IMR-90 (cell line): ENCODE measurements at regions not wholly inside any gene's neighbourhood (a gene's known extent, or its start where the extent isn't known, plus 50 kb on each side); places are given as distances from the start of the nearest gene placed in this dataset.

ENCODE experiments used
- ATAC-seq: fragments of 200-7000 bp; cut with Tn5 transposase; 2 replicates; pipeline ENCODE4 v1.9.1; 2020; ENCODE audit warnings: low read depth, mild to moderate bottlenecking, moderate library complexity
- BruUV-seq: library from RNA; stranded (reverse); fragments of 400-500 nt; replicated peaks from 2 replicates; lab custom pipeline; 2021; lab: Mats Ljungman, UMichigan
- CTCF ChIA-PET: fragments of 300-600 bp; formaldehyde crosslinking; extraction: SDS; loops from one replicate; lab custom pipeline; 2021; ENCODE audit warnings: antibody characterized with exemption; lab: Yijun Ruan, JAX
- POLR2A ChIA-PET: fragments of 300-600 bp; sonication (Branson Sonifier 250); formaldehyde crosslinking; loops from one replicate; lab custom pipeline; 2022; ENCODE audit warnings: antibody characterized with exemption; ENCODE audit not compliant: unreplicated experiment; lab: Charles Lee
- DNase-seq: peaks from one replicate; pipeline ENCODE4 v3.0.0; 2013
- H2AFZ ChIP-seq: replicated peaks from 2 replicates; pipeline ENCODE3; 2013; ENCODE audit warnings: low read length, mild to moderate bottlenecking; ENCODE audit not compliant: poor library complexity
- H2AK5ac ChIP-seq: 2 replicates; pipeline ENCODE4 v1.6.1; 2013; ENCODE audit warnings: low read depth, low read length, inconsistent platforms
- H2AK9ac ChIP-seq: replicated peaks from 2 replicates; pipeline ENCODE3; 2013; ENCODE audit warnings: mild to moderate bottlenecking, low read depth, low read length, moderate library complexity; ENCODE audit not compliant: poor library complexity
- H2BK120ac ChIP-seq: 2 replicates; pipeline ENCODE4 v1.6.1; 2013; ENCODE audit warnings: low read depth, low read length, inconsistent platforms
- H2BK15ac ChIP-seq: 3 replicates; pipeline ENCODE4 v1.6.1; 2013; ENCODE audit warnings: low read depth, low read length, inconsistent platforms
- H2BK20ac ChIP-seq: 2 replicates; pipeline ENCODE4 v1.6.1; 2013; ENCODE audit warnings: low read depth, mild to moderate bottlenecking, inconsistent platforms, low read length, moderate library complexity
- H2BK5ac ChIP-seq: 2 replicates; pipeline ENCODE4 v1.6.1; 2013; ENCODE audit warnings: mild to moderate bottlenecking, low read depth, low read length, inconsistent platforms; ENCODE audit not compliant: poor library complexity, severe bottlenecking
- H3K14ac ChIP-seq: replicated peaks from 2 replicates; pipeline ENCODE4 v1.6.1; 2013; ENCODE audit warnings: low read depth, low read length, inconsistent platforms
- H3K18ac ChIP-seq: 2 replicates; pipeline ENCODE4 v1.6.1; 2013; ENCODE audit warnings: low read depth, low read length, control low read depth
- H3K23ac ChIP-seq: 2 replicates; pipeline ENCODE4 v1.6.1; 2013; ENCODE audit warnings: low read depth, low read length, inconsistent platforms
- H3K27ac ChIP-seq: 2 replicates; pipeline ENCODE4 v1.5.1; 2013; ENCODE audit warnings: mild to moderate bottlenecking, control low read depth, low read length; ENCODE audit not compliant: insufficient read depth
- H3K27me3 ChIP-seq: 2 replicates; pipeline ENCODE4 v1.6.1; 2013; ENCODE audit warnings: low read length; ENCODE audit not compliant: control insufficient read depth, insufficient read depth
- H3K36me3 ChIP-seq: 2 replicates; pipeline ENCODE4 v1.6.1; 2013; ENCODE audit warnings: low read length, mixed read lengths; ENCODE audit not compliant: control insufficient read depth, insufficient read depth
- H3K4ac ChIP-seq: 2 replicates; pipeline ENCODE4 v1.6.1; 2013; ENCODE audit warnings: low read depth, low read length, inconsistent platforms
- H3K4me1 ChIP-seq: 2 replicates; pipeline ENCODE4 v1.6.1; 2013; ENCODE audit warnings: low read length, mixed read lengths; ENCODE audit not compliant: control insufficient read depth, insufficient read depth
- H3K4me2 ChIP-seq: 2 replicates; pipeline ENCODE4 v1.6.1; 2013; ENCODE audit warnings: low read depth, mild to moderate bottlenecking, control low read depth, low read length, moderate library complexity
- H3K4me3 ChIP-seq: 2 replicates; pipeline ENCODE4 v1.5.1; 2013; ENCODE audit warnings: low read depth, mild to moderate bottlenecking, control low read depth, low read length, moderate library complexity; ENCODE audit not compliant: insufficient read depth
- H3K56ac ChIP-seq: 2 replicates; pipeline ENCODE4 v1.6.1; 2013; ENCODE audit warnings: low read length, inconsistent platforms; ENCODE audit not compliant: insufficient read depth; ENCODE audit errors: extremely low read depth
- H3K79me1 ChIP-seq, 2 experiments: 2 replicates each; pipeline ENCODE4 v1.6.1; 2013; ENCODE audit warnings: low read length in 2 of 2, inconsistent platforms in 1 of 2, low read depth in 1 of 2
- H3K9ac ChIP-seq: 2 replicates; pipeline ENCODE4 v1.6.1; 2013; ENCODE audit warnings: low read depth, low read length, control low read depth
- H3K9me1 ChIP-seq: 2 replicates; pipeline ENCODE4 v1.6.1; 2013; ENCODE audit warnings: low read length, inconsistent platforms; ENCODE audit not compliant: insufficient read depth
- H3K9me3 ChIP-seq: 2 replicates; pipeline ENCODE4 v1.6.1; 2013; ENCODE audit warnings: low read length; ENCODE audit not compliant: control insufficient read depth, insufficient read depth
- H4K20me1 ChIP-seq: 2 replicates; pipeline ENCODE4 v1.6.1; 2013; ENCODE audit warnings: low read length, inconsistent platforms; ENCODE audit not compliant: insufficient read depth
- H4K5ac ChIP-seq: 2 replicates; pipeline ENCODE4 v1.6.1; 2013; ENCODE audit warnings: mild to moderate bottlenecking, low read depth, low read length, control low read depth
- H4K8ac ChIP-seq, 2 experiments: 2 replicates each; pipeline ENCODE4 v1.6.1; 2013; ENCODE audit warnings: low read depth in 2 of 2, low read length in 2 of 2, control low read depth in 1 of 2, inconsistent platforms in 1 of 2
- H4K91ac ChIP-seq: 2 replicates; pipeline ENCODE4 v1.6.1; 2013; ENCODE audit warnings: low read depth, low read length, inconsistent platforms; ENCODE audit not compliant: insufficient read depth
- BHLHE40 ChIP-seq: fragments of 150-350 bp; IDR thresholded peaks from 2 replicates; pipeline ENCODE4 v1.6.1; 2016; ENCODE audit warnings: mild to moderate bottlenecking, low read depth, low read length
- CEBPB ChIP-seq: IDR thresholded peaks from 2 replicates; pipeline ENCODE4 v1.6.1; 2012; ENCODE audit warnings: low read depth, low read length, improper control_type of control experiment
- CHD1 ChIP-seq: IDR thresholded peaks from 2 replicates; pipeline ENCODE4 v1.6.1; 2012; ENCODE audit warnings: low read depth, low read length, improper control_type of control experiment
- FOS ChIP-seq: fragments of 150-350 bp; IDR thresholded peaks from 2 replicates; pipeline ENCODE4 v1.6.1; 2016; ENCODE audit warnings: low read depth, low read length
- MAFK ChIP-seq: IDR thresholded peaks from 2 replicates; pipeline ENCODE4 v1.6.1; 2012; ENCODE audit warnings: low read depth, low read length, improper control_type of control experiment
- MAZ ChIP-seq: IDR thresholded peaks from 2 replicates; pipeline ENCODE4 v1.6.1; 2012; ENCODE audit warnings: low read depth, mild to moderate bottlenecking, low read length, improper control_type of control experiment, moderate library complexity, borderline replicate concordance
- MXI1 ChIP-seq: IDR thresholded peaks from 2 replicates; pipeline ENCODE4 v1.6.1; 2012; ENCODE audit warnings: low read depth, mild to moderate bottlenecking, low read length, moderate library complexity, borderline replicate concordance
- NFE2L2 ChIP-seq: fragments of 150-350 bp; IDR thresholded peaks from 2 replicates; pipeline ENCODE4 v1.6.1; 2016; ENCODE audit warnings: low read depth, mild to moderate bottlenecking, low read length
- POLR2A ChIP-seq: IDR thresholded peaks from 2 replicates; pipeline ENCODE4 v1.6.1; 2012; ENCODE audit warnings: mild to moderate bottlenecking, low read depth, low read length
- RAD21 ChIP-seq: IDR thresholded peaks from 2 replicates; pipeline ENCODE4 v1.6.1; 2012; ENCODE audit warnings: low read length, improper control_type of control experiment
- RCOR1 ChIP-seq: IDR thresholded peaks from 2 replicates; pipeline ENCODE4 v1.6.1; 2012; ENCODE audit warnings: mild to moderate bottlenecking, low read length, improper control_type of control experiment; ENCODE audit not compliant: insufficient replicate concordance
- RFX5 ChIP-seq: IDR thresholded peaks from 2 replicates; pipeline ENCODE4 v1.8.0; 2012; ENCODE audit warnings: low read depth, mild to moderate bottlenecking, low read length, moderate library complexity
- SMC3 ChIP-seq: fragments of 150-350 bp; IDR thresholded peaks from 2 replicates; pipeline ENCODE4 v1.6.1; 2016; ENCODE audit warnings: low read depth, mild to moderate bottlenecking, antibody characterized with exemption, low read length, moderate library complexity
- USF2 ChIP-seq: fragments of 150-350 bp; IDR thresholded peaks from 2 replicates; pipeline ENCODE4 v1.6.1; 2017; ENCODE audit warnings: mild to moderate bottlenecking, antibody characterized with exemption, low read length, low read depth
- dilution Hi-C: fragments of 300-500 bp; cut with HindIII; formaldehyde crosslinking; loops from one replicate; pipeline ENCODE4 v1.14.3; 2018; ENCODE audit warnings: low sequenced_read_pairs; ENCODE audit not compliant: unreplicated experiment
- in situ Hi-C: fragments of 300-500 bp; cut with MboI; formaldehyde crosslinking; loops from 3 replicates; pipeline ENCODE4 v1.14.3; 2019; ENCODE audit warnings: low sequenced_read_pairs, inconsistent platforms, mixed read lengths
- intact Hi-C: fragments of 100-400 bp; cut with micrococcal nuclease; formaldehyde crosslinking; loops from 2 replicates; pipeline ENCODE4 v1.10.0; 2022
- TF ChIP-seq, protein P1 (sequence below): conservative IDR thresholded peaks from 2 replicates; pipeline ENCODE4 v1.5.1; 2012; ENCODE audit warnings: mild to moderate bottlenecking, low read depth, low read length, improper control_type of control experiment
- TF ChIP-seq, protein P2 (sequence below): fragments of 150-350 bp; IDR thresholded peaks from 2 replicates; pipeline ENCODE4 v1.6.1; 2016; ENCODE audit warnings: low read depth, mild to moderate bottlenecking, low read length, moderate library complexity, borderline replicate concordance

- H3K18ac ChIP-seq: no peak overlapping the region
- H3K36me3 ChIP-seq: no peaks in the 10 kb centered on the region
- no peak overlapping the region for H2BK5ac ChIP-seq
- no peak overlapping the region for H2AK9ac ChIP-seq
- H2BK20ac ChIP-seq: no peak overlapping the region
- no peak overlapping the region for H3K4me2 ChIP-seq
- ATAC-seq: no peak
- H3K9me3 ChIP-seq: no peaks in the 10 kb centered on the region
- POLR2A ChIA-PET: no interaction called here
- no peaks in the 10 kb centered on the region for H3K4me1 ChIP-seq
- in situ Hi-C loops: loop anchor here (10.0 kb wide), 1 partner anchor 113 kb away; no protein-coding TSS in a partner anchor
- CTCF ChIA-PET: no interaction called here
- no peak overlapping the region for H2BK120ac ChIP-seq
- no peak overlapping the region for H3K14ac ChIP-seq
- H3K4me3 ChIP-seq: no peak overlapping the region
- H4K5ac ChIP-seq: no peak overlapping the region
- BruUV-seq: no TSS peak
- H2AK5ac ChIP-seq: no peak overlapping the region
- H3K4ac ChIP-seq: no peak overlapping the region
- no peak for TF ChIP-seq FOS
- no peak for TF ChIP-seq SMC3
- TF ChIP-seq, protein P1, sequence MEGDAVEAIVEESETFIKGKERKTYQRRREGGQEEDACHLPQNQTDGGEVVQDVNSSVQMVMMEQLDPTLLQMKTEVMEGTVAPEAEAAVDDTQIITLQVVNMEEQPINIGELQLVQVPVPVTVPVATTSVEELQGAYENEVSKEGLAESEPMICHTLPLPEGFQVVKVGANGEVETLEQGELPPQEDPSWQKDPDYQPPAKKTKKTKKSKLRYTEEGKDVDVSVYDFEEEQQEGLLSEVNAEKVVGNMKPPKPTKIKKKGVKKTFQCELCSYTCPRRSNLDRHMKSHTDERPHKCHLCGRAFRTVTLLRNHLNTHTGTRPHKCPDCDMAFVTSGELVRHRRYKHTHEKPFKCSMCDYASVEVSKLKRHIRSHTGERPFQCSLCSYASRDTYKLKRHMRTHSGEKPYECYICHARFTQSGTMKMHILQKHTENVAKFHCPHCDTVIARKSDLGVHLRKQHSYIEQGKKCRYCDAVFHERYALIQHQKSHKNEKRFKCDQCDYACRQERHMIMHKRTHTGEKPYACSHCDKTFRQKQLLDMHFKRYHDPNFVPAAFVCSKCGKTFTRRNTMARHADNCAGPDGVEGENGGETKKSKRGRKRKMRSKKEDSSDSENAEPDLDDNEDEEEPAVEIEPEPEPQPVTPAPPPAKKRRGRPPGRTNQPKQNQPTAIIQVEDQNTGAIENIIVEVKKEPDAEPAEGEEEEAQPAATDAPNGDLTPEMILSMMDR: no peak
- no peak for TF ChIP-seq CHD1
- no peak for TF ChIP-seq POLR2A
- no peak for TF ChIP-seq CEBPB
- TF ChIP-seq NFE2L2: no peak
- no peak for TF ChIP-seq MAFK
- no peak for TF ChIP-seq MXI1
- no peak for TF ChIP-seq RCOR1
- no peak for TF ChIP-seq BHLHE40
- no peak for TF ChIP-seq RFX5
- TF ChIP-seq USF2: no peak
- no peak for TF ChIP-seq MAZ
- no peak for TF ChIP-seq RAD21
- TF ChIP-seq, protein P2, sequence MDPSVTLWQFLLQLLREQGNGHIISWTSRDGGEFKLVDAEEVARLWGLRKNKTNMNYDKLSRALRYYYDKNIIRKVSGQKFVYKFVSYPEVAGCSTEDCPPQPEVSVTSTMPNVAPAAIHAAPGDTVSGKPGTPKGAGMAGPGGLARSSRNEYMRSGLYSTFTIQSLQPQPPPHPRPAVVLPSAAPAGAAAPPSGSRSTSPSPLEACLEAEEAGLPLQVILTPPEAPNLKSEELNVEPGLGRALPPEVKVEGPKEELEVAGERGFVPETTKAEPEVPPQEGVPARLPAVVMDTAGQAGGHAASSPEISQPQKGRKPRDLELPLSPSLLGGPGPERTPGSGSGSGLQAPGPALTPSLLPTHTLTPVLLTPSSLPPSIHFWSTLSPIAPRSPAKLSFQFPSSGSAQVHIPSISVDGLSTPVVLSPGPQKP: no peak
- H3K27ac ChIP-seq: no peak overlapping the region
- no peak overlapping the region for H3K23ac ChIP-seq
- H3K27me3 ChIP-seq: 0 out of 2 replicates have a peak, but pooled peaks cover under 1% of the 10 kb centered on the region
- H4K20me1 ChIP-seq: no peaks in the 10 kb centered on the region
- DNase-seq: no peak
- H3K9me1 ChIP-seq: no peaks in the 10 kb centered on the region
- H3K56ac ChIP-seq: no peak overlapping the region
- no peaks in the 10 kb centered on the region for H3K79me1 ChIP-seq
- intact Hi-C loops: no loop called here
- no peak overlapping the region for H4K91ac ChIP-seq
- no peak overlapping the region for H2AFZ ChIP-seq
- H3K9ac ChIP-seq: no peak overlapping the region
- dilution Hi-C loops: no loop called here
- H2BK15ac ChIP-seq: no peak overlapping the region
- no peak overlapping the region for H4K8ac ChIP-seq
Measured at GRCh38 chr5:39697881-39698280, 273.1 kb upstream of the DAB2 start.
